Stomach (tissue), 8 donors: ENCODE measurements at regions not wholly inside any gene's neighbourhood (a gene's known extent, or its start where the extent isn't known, plus 50 kb on each side); places are given as distances from the start of the nearest gene placed in this dataset.

Source experiments
- DNase-seq, 2 donors: peaks; one replicate each; pipeline versions ENCODE4 v3.0.0 to v3.0.0-alpha.2; 2013 to 2019
- H3K27ac ChIP-seq, 5 donors: fragments of 200-600 bp in 4 of 5; sonication (generic) in 4 of 5; one replicate each; pipeline ENCODE4 v1.5.1; 2013 to 2019; ENCODE audit warnings: mild to moderate bottlenecking in 1 of 5, moderate library complexity in 1 of 5
- H3K27me3 ChIP-seq, 3 donors: fragments of 200-600 bp; sonication (generic); one replicate each; pipeline ENCODE4 v1.5.1; 2017 to 2019; ENCODE audit warnings: mixed run types in 1 of 3
- H3K36me3 ChIP-seq, 4 donors: fragments of 200-600 bp; sonication (generic); 1 replicate in 3 of 4; 2 replicates in 1 of 4; pipeline ENCODE4 v1.5.1; 2016 to 2019
- H3K4me1 ChIP-seq, 4 donors: fragments of 200-600 bp; sonication (generic); one replicate each; pipeline ENCODE4 v1.5.1; 2016 to 2019
- H3K4me3 ChIP-seq, 4 donors: fragments of 200-600 bp; sonication (generic) in 3 of 4; one replicate each; pipeline ENCODE4 v1.5.1; 2016 to 2019; ENCODE audit warnings: mild to moderate bottlenecking in 1 of 4
- H3K9me3 ChIP-seq, 4 donors: fragments of 200-600 bp; sonication (generic); one replicate each; pipeline ENCODE4 v1.5.1; 2016 to 2019
- CTCF ChIP-seq, 7 experiments: fragments of 450-650 bp in 4 of 7; fragments of 200-600 bp in 3 of 7; sonication (generic) in 3 of 7; IDR thresholded peaks; one replicate each; pipeline ENCODE4 v1.5.1; 2016 to 2019; ENCODE audit warnings: antibody characterized with exemption in 7 of 7, control low read depth in 2 of 7, mild to moderate bottlenecking in 1 of 7
- EP300 ChIP-seq: sonication (generic); formaldehyde crosslinking; IDR thresholded peaks from one replicate; pipeline ENCODE4 v1.6.1; 2017; ENCODE audit warnings: antibody characterized with exemption
- POLR2A ChIP-seq, 4 donors: fragments of 450-650 bp; IDR thresholded peaks; one replicate each; pipeline ENCODE4 v1.6.1; 2016; ENCODE audit warnings: antibody characterized with exemption in 4 of 4, control low read depth in 2 of 4, mild to moderate bottlenecking in 1 of 4, moderate library complexity in 1 of 4
- POLR2AphosphoS5 ChIP-seq, 3 donors: sonication (generic); formaldehyde crosslinking; IDR thresholded peaks; one replicate each; pipeline ENCODE4 v1.6.1; 2016; ENCODE audit warnings: antibody characterized with exemption in 3 of 3
- WGBS, 5 donors: extraction: QIAGEN DNeasy Blood & Tissue Kit in 3 of 5; methylation state at CpG; one replicate each; pipeline versions ENCODE4 v1.1.5 to v1.1.7; 2013 to 2018; 5-methylcytosine and 5-hydroxymethylcytosine counted together
- intact Hi-C: fragments of 100-400 bp; cut with DNase I; formaldehyde crosslinking; loops from one replicate; pipeline ENCODE4 v1.15.1; 2023; ENCODE audit warnings: low total_unique reads
- donor health status: healthy with polysubstance abuse.
- donor health status: Bipolar disorder and iron deficiency.
- donor health status: healthy.

- no peaks in the 10 kb centered on the region for H3K36me3 ChIP-seq
- 84 to 91% (median 89%) methylated on average over 4 of the region's 4 CpGs for WGBS, 5 donors
Measured at GRCh38 chr13:72109863-72110262, 242.9 kb upstream of the DACH1 start.

GRCh38 chr13:72104656-72105180 lies 237.7 kb upstream of the DACH1 start:
- no peak for DNase-seq
- TF ChIP-seq CTCF (IDR thresholded peaks at IDR 0.05) (no peak), POLR2A (IDR thresholded peaks at IDR 0.05) (no peak), POLR2AphosphoS5 (IDR thresholded peaks at IDR 0.05) (no peak)
- Histone ChIP-seq H3K36me3 (no peaks in the 10 kb centered on the region), H3K4me3 (no peak overlapping the region), H3K9me3 (peaks cover 0 to 14% (median 4%) of the 10 kb centered on the region in 4 donors), H3K4me1 (no peaks in the 10 kb centered on the region), H3K27ac (no peak overlapping the region), H3K27me3 (no peaks in the 10 kb centered on the region)
- whole genome bisulfite sequencing, 5 donors: 30 to 88% (median 63%) methylated on average over 1 of the region's 1 CpG
- intact Hi-C loops: no loop called here

More at GRCh38 chr13:72109863-72110262, 242.9 kb upstream of the DACH1 start:
- Histone ChIP-seq H3K27ac (no peak overlapping the region), H3K27me3 (no peaks in the 10 kb centered on the region), H3K4me3 (no peak overlapping the region), H3K4me1 (no peaks in the 10 kb centered on the region), H3K9me3 (peaks cover 0 to 14% (median 4%) of the 10 kb centered on the region in 4 donors)
- intact Hi-C loops: no loop called here
- TF ChIP-seq EP300 (no peak), POLR2AphosphoS5 (IDR thresholded peaks at IDR 0.05) (no peak), CTCF (IDR thresholded peaks at IDR 0.05) (no peak), POLR2A (IDR thresholded peaks at IDR 0.05) (no peak)
- DNase-seq: no peak

- peaks cover 0 to 5% (median under 1%) of the 10 kb centered on the region in 4 donors for H3K9me3 ChIP-seq
- no peaks in the 10 kb centered on the region for H3K4me1 ChIP-seq
- no peak overlapping the region for H3K27ac ChIP-seq
- TF ChIP-seq POLR2AphosphoS5 (IDR thresholded peaks at IDR 0.05): no peak
- no peak for TF ChIP-seq EP300
- TF ChIP-seq POLR2A (IDR thresholded peaks at IDR 0.05): no peak
- no peak for TF ChIP-seq CTCF (IDR thresholded peaks at IDR 0.05)
- no peaks in the 10 kb centered on the region for H3K36me3 ChIP-seq
- H3K27me3 ChIP-seq: no peaks in the 10 kb centered on the region
- intact Hi-C loops: no loop called here
- DNase-seq: no peak
- 61 to 86% (median 77%) methylated on average over 3 of the region's 3 CpGs for WGBS, 5 donors
- H3K4me3 ChIP-seq: no peak overlapping the region
Measured at GRCh38 chr13:72101768-72102400, 234.9 kb upstream of the DACH1 start.

GRCh38 chr13:72100339-72100738 lies 233.3 kb upstream of the DACH1 start:
- WGBS, 5 donors: 40 to 77% (median 47%) methylated on average over 2 of the region's 2 CpGs
- no peak for TF ChIP-seq CTCF (IDR thresholded peaks at IDR 0.05)
- Histone ChIP-seq H3K27ac (no peak overlapping the region), H3K36me3 (no peaks in the 10 kb centered on the region), H3K9me3 (peaks cover 0 to 2% (median 0%) of the 10 kb centered on the region in 4 donors), H3K4me3 (no peak overlapping the region), H3K27me3 (no peaks in the 10 kb centered on the region), H3K4me1 (no peaks in the 10 kb centered on the region)
- DNase-seq: no peak
- intact Hi-C loops: no loop called here
